H9 (cell line): ENCODE measurements at regions not wholly inside any gene's neighbourhood (a gene's known extent, or its start where the extent isn't known, plus 50 kb on each side); places are given as distances from the start of the nearest gene placed in this dataset.

ENCODE experiments used
- DNase-seq: peaks from one replicate; pipeline ENCODE4 v3.0.0-alpha.2; 2017
- H2AFZ ChIP-seq: one replicate; pipeline ENCODE4 v1.6.1; 2013; ENCODE audit warnings: mild to moderate bottlenecking, low read length, control low read depth, moderate library complexity
- H2AK5ac ChIP-seq: 2 replicates; pipeline ENCODE4 v1.6.1; 2013; ENCODE audit warnings: low read length, control low read depth, mixed read lengths; ENCODE audit not compliant: insufficient read length
- H2BK120ac ChIP-seq: one replicate; pipeline ENCODE4 v1.6.1; 2013; ENCODE audit warnings: low read depth, mild to moderate bottlenecking, low read length, control low read depth, inconsistent platforms; ENCODE audit not compliant: poor library complexity, severe bottlenecking
- H2BK12ac ChIP-seq: 2 replicates; pipeline ENCODE4 v1.6.1; 2013; ENCODE audit warnings: low read length, control low read depth, mixed read lengths, low read depth; ENCODE audit not compliant: insufficient read length
- H2BK15ac ChIP-seq: 2 replicates; pipeline ENCODE4 v1.6.1; 2013; ENCODE audit warnings: low read depth, low read length, control low read depth
- H2BK20ac ChIP-seq: one replicate; pipeline ENCODE4 v1.6.1; 2013; ENCODE audit warnings: low read depth, mild to moderate bottlenecking, low read length, control low read depth, inconsistent platforms; ENCODE audit not compliant: poor library complexity, severe bottlenecking
- H2BK5ac ChIP-seq: 2 replicates; pipeline ENCODE4 v1.6.1; 2013; ENCODE audit warnings: low read length, control low read depth, mixed read lengths; ENCODE audit not compliant: insufficient read length
- H3K14ac ChIP-seq: 2 replicates; pipeline ENCODE4 v1.6.1; 2013; ENCODE audit warnings: low read length, control low read depth; ENCODE audit not compliant: insufficient read depth
- H3K18ac ChIP-seq: 2 replicates; pipeline ENCODE4 v1.6.1; 2013; ENCODE audit warnings: low read depth, mild to moderate bottlenecking, mixed read lengths, low read length, control low read depth; ENCODE audit not compliant: insufficient read length
- H3K23ac ChIP-seq: 2 replicates; pipeline ENCODE4 v1.6.1; 2013; ENCODE audit warnings: low read length, control low read depth, mixed read lengths, low read depth; ENCODE audit not compliant: insufficient read length
- H3K23me2 ChIP-seq: 2 replicates; pipeline ENCODE4 v1.6.1; 2013; ENCODE audit warnings: low read depth, mild to moderate bottlenecking, mixed read lengths, low read length, control low read depth; ENCODE audit not compliant: insufficient read length, poor library complexity, severe bottlenecking
- H3K27ac ChIP-seq: 2 replicates; pipeline ENCODE4 v1.5.1; 2013; ENCODE audit warnings: low read length, control low read depth, mixed read lengths, low read depth; ENCODE audit not compliant: insufficient read length
- H3K27me3 ChIP-seq: 2 replicates; pipeline ENCODE4 v1.6.1; 2013; ENCODE audit warnings: low read length, control low read depth, inconsistent platforms; ENCODE audit not compliant: insufficient read depth
- H3K4ac ChIP-seq: 2 replicates; pipeline ENCODE4 v1.6.1; 2013; ENCODE audit warnings: low read depth, mild to moderate bottlenecking, control low read depth, inconsistent platforms, low read length, moderate library complexity
- H3K4me1 ChIP-seq: 2 replicates; pipeline ENCODE4 v1.6.1; 2013; ENCODE audit warnings: low read length, control low read depth, inconsistent platforms; ENCODE audit not compliant: insufficient read depth
- H3K4me2 ChIP-seq: 2 replicates; pipeline ENCODE4 v1.6.1; 2013; ENCODE audit warnings: low read length, control low read depth, mixed read lengths; ENCODE audit not compliant: insufficient read length, insufficient read depth
- H3K56ac ChIP-seq: 2 replicates; pipeline ENCODE4 v1.6.1; 2013; ENCODE audit warnings: low read depth, mild to moderate bottlenecking, mixed read lengths, low read length, control low read depth; ENCODE audit not compliant: insufficient read length
- H3K79me1 ChIP-seq: 2 replicates; pipeline ENCODE4 v1.6.1; 2013; ENCODE audit warnings: low read depth, mild to moderate bottlenecking, moderate library complexity, low read length, control low read depth, inconsistent platforms; ENCODE audit not compliant: insufficient read depth, poor library complexity, severe bottlenecking
- H3K79me2 ChIP-seq: 2 replicates; pipeline ENCODE4 v1.6.1; 2013; ENCODE audit warnings: low read length, control low read depth, inconsistent platforms; ENCODE audit not compliant: insufficient read depth
- H3K9ac ChIP-seq: 2 replicates; pipeline ENCODE4 v1.6.1; 2013; ENCODE audit warnings: low read length, control low read depth, mixed read lengths; ENCODE audit not compliant: insufficient read length; ENCODE audit errors: extremely low read depth
- H3K9me3 ChIP-seq: one replicate; pipeline ENCODE4 v1.6.1; 2013; ENCODE audit warnings: low read depth, low read length, inconsistent platforms; ENCODE audit not compliant: control insufficient read depth
- H3T11ph ChIP-seq: one replicate; pipeline ENCODE4 v1.6.1; 2013; ENCODE audit warnings: mild to moderate bottlenecking, low read length, control low read depth, inconsistent platforms
- H4K20me1 ChIP-seq: one replicate; pipeline ENCODE4 v1.6.1; 2013; ENCODE audit not compliant: control insufficient read depth, insufficient read length, insufficient read depth
- H4K5ac ChIP-seq: 2 replicates; pipeline ENCODE4 v1.6.1; 2013; ENCODE audit warnings: low read depth, mild to moderate bottlenecking, mixed read lengths, low read length, control low read depth; ENCODE audit not compliant: insufficient read length
- H4K8ac ChIP-seq: replicated peaks from 2 replicates; pipeline ENCODE4 v1.6.1; 2013; ENCODE audit warnings: low read length, control low read depth, mixed read lengths, low read depth; ENCODE audit not compliant: insufficient read length
- H4K91ac ChIP-seq: 2 replicates; pipeline ENCODE4 v1.6.1; 2013; ENCODE audit warnings: low read depth, mild to moderate bottlenecking, moderate library complexity, mixed read lengths, low read length, control low read depth; ENCODE audit not compliant: insufficient read length
- H3K27ac Mint-ChIP-seq, 3 experiments: 2 replicates in 2 of 3; 3 replicates in 1 of 3; pipeline ENCODE4 v1.8.0; 2020 to 2021; ENCODE audit warnings: mixed read lengths in 3 of 3, mild to moderate bottlenecking in 1 of 3, moderate library complexity in 1 of 3
- H3K27me3 Mint-ChIP-seq: 2 replicates; pipeline ENCODE4 v1.8.0; 2021; ENCODE audit warnings: low read depth, mild to moderate bottlenecking, moderate library complexity, mixed read lengths
- H3K36me3 Mint-ChIP-seq, 3 experiments: 2 replicates in 2 of 3; 3 replicates in 1 of 3; pipeline ENCODE4 v1.8.0; 2020 to 2021; ENCODE audit warnings: low read depth in 3 of 3, mixed read lengths in 3 of 3; ENCODE audit not compliant: insufficient read depth in 1 of 3
- H3K4me1 Mint-ChIP-seq, 2 experiments: 2 replicates each; pipeline ENCODE4 v1.8.0; 2020; ENCODE audit warnings: mixed read lengths in 2 of 2
- H3K4me3 Mint-ChIP-seq, 2 experiments: 2 replicates in 1 of 2; 3 replicates in 1 of 2; pipeline ENCODE4 v1.8.0; 2020 to 2021; ENCODE audit warnings: mild to moderate bottlenecking in 2 of 2, mixed read lengths in 2 of 2, moderate library complexity in 1 of 2
- H3K9me3 Mint-ChIP-seq, 2 experiments: 2 replicates in 1 of 2; 3 replicates in 1 of 2; pipeline ENCODE4 v1.8.0; 2020; ENCODE audit warnings: mild to moderate bottlenecking in 2 of 2, mixed read lengths in 2 of 2, moderate library complexity in 1 of 2
- WGBS: extraction: QIAGEN DNeasy Blood & Tissue Kit; methylation state at CpG from one replicate; pipeline ENCODE4 v1.1.7; 2013; ENCODE audit warnings: missing lambda C conversion rate, low lambda C conversion rate, mixed read lengths; ENCODE audit not compliant: insufficient read length; ENCODE audit errors: extremely low coverage; 5-methylcytosine and 5-hydroxymethylcytosine counted together
- TF ChIP-seq, protein P1 (sequence below): fragments of 200-600 bp; sonication (generic); conservative IDR thresholded peaks from 3 replicates; pipeline ENCODE4 v1.8.0; 2021; ENCODE audit warnings: antibody characterized with exemption, mild to moderate bottlenecking

- no peaks in the 10 kb centered on the region; the same call in 1 of the 2 replicates for H3K27me3 Mint-ChIP-seq
- no peaks in the 10 kb centered on the region for H4K20me1 ChIP-seq
- H3K27ac ChIP-seq, result no peak overlapping the region
- H2BK15ac ChIP-seq, result no peak overlapping the region
- no peak overlapping the region for H3K14ac ChIP-seq
- H3K23ac ChIP-seq, result no peak overlapping the region
- no peak overlapping the region for H2AFZ ChIP-seq
- no peak overlapping the region for H3T11ph ChIP-seq
- no peak overlapping the region for H3K9ac ChIP-seq
- no peak overlapping the region for H2BK20ac ChIP-seq
- H2BK12ac ChIP-seq, result no peak overlapping the region
- H2BK5ac ChIP-seq, result no peak overlapping the region
- no peaks in the 10 kb centered on the region for H3K9me3 Mint-ChIP-seq
- no peak overlapping the region for H2BK120ac ChIP-seq
- H3K18ac ChIP-seq, result no peak overlapping the region
- no peak overlapping the region for H4K91ac ChIP-seq
- no peak overlapping the region for H3K27ac Mint-ChIP-seq
- H2AK5ac ChIP-seq, result no peak overlapping the region
- no peak overlapping the region for H3K4me2 ChIP-seq
- no peak overlapping the region for H3K4me3 Mint-ChIP-seq
- DNase-seq, result no peak
- TF ChIP-seq, protein P1, sequence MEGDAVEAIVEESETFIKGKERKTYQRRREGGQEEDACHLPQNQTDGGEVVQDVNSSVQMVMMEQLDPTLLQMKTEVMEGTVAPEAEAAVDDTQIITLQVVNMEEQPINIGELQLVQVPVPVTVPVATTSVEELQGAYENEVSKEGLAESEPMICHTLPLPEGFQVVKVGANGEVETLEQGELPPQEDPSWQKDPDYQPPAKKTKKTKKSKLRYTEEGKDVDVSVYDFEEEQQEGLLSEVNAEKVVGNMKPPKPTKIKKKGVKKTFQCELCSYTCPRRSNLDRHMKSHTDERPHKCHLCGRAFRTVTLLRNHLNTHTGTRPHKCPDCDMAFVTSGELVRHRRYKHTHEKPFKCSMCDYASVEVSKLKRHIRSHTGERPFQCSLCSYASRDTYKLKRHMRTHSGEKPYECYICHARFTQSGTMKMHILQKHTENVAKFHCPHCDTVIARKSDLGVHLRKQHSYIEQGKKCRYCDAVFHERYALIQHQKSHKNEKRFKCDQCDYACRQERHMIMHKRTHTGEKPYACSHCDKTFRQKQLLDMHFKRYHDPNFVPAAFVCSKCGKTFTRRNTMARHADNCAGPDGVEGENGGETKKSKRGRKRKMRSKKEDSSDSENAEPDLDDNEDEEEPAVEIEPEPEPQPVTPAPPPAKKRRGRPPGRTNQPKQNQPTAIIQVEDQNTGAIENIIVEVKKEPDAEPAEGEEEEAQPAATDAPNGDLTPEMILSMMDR, result no peak
- WGBS, result no CpG with 5 or more reads among the region's 2 CpGs
- H3K4me1 ChIP-seq, result no peaks in the 10 kb centered on the region
- H3K79me1 ChIP-seq, result no peaks in the 10 kb centered on the region
- H3K27me3 ChIP-seq, result no peaks in the 10 kb centered on the region
- no peak overlapping the region for H3K4ac ChIP-seq
- no peaks in the 10 kb centered on the region for H3K23me2 ChIP-seq
- H3K4me1 Mint-ChIP-seq, result peaks cover 7 to 13% of the 10 kb centered on the region in 2 experiments
- no peak overlapping the region for H4K5ac ChIP-seq
- no peak overlapping the region for H4K8ac ChIP-seq
- H3K79me2 ChIP-seq, result no peaks in the 10 kb centered on the region
- H3K9me3 ChIP-seq, result no peaks in the 10 kb centered on the region
- H3K36me3 Mint-ChIP-seq, result no peaks in the 10 kb centered on the region
- H3K56ac ChIP-seq, result no peak overlapping the region
Measured at GRCh38 chr1:29875557-29876028, 639.3 kb downstream of the PTPRU start.
